Gastroesophageal sphincter (tissue), 4 donors: ENCODE measurements at regions not wholly inside any gene's neighbourhood (a gene's known extent, or its start where the extent isn't known, plus 50 kb on each side); places are given as distances from the start of the nearest gene placed in this dataset.

Experiments
- ATAC-seq: fragments of 150-250 bp; one replicate; pipeline ENCODE4 v1.9.1; 2016; ENCODE audit warnings: mild to moderate bottlenecking, moderate library complexity
- H3K27ac ChIP-seq, 4 donors: fragments of 200-600 bp; sonication (generic) in 3 of 4; 1 replicate in 3 of 4; 2 replicates in 1 of 4; pipeline ENCODE4 v1.5.1; 2016 to 2019
- H3K27me3 ChIP-seq: fragments of 200-600 bp; sonication (generic); one replicate; pipeline ENCODE4 v1.5.1; 2019
- H3K36me3 ChIP-seq, 2 donors: fragments of 200-600 bp; sonication (generic); one replicate each; pipeline ENCODE4 v1.5.1; 2019; ENCODE audit warnings: control low read depth in 1 of 2
- H3K4me1 ChIP-seq, 3 donors: fragments of 200-600 bp; sonication (generic); 1 replicate in 2 of 3; 2 replicates in 1 of 3; pipeline ENCODE4 v1.5.1; 2016 to 2019; ENCODE audit warnings: control low read depth in 2 of 3
- H3K4me3 ChIP-seq, 2 donors: fragments of 200-600 bp; sonication (generic); one replicate each; pipeline ENCODE4 v1.5.1; 2019; ENCODE audit warnings: mild to moderate bottlenecking in 1 of 2, moderate library complexity in 1 of 2
- H3K9me3 ChIP-seq, 3 donors: fragments of 200-600 bp; sonication (generic); one replicate each; pipeline ENCODE4 v1.5.1; 2017 to 2019; ENCODE audit warnings: control low read depth in 2 of 3
- CTCF ChIP-seq, 4 experiments: fragments of 200-600 bp in 2 of 4; fragments of 450-650 bp in 2 of 4; sonication (generic) in 1 of 4; IDR thresholded peaks; one replicate each; pipeline ENCODE4 v1.5.1; 2017 to 2019; ENCODE audit warnings: antibody characterized with exemption in 4 of 4, mild to moderate bottlenecking in 2 of 4, moderate library complexity in 2 of 4
- EP300 ChIP-seq: sonication (generic); formaldehyde crosslinking; IDR thresholded peaks from one replicate; pipeline ENCODE4 v1.6.1; 2017; ENCODE audit warnings: antibody characterized with exemption, mild to moderate bottlenecking
- POLR2A ChIP-seq, 2 donors: fragments of 450-650 bp; IDR thresholded peaks; one replicate each; pipeline ENCODE4 v1.6.1; 2017; ENCODE audit warnings: antibody characterized with exemption in 2 of 2, mild to moderate bottlenecking in 2 of 2, moderate library complexity in 1 of 2
- POLR2AphosphoS5 ChIP-seq: sonication (generic); formaldehyde crosslinking; IDR thresholded peaks from one replicate; pipeline ENCODE4 v1.6.1; 2017; ENCODE audit warnings: antibody characterized with exemption
- WGBS, 2 donors: methylation state at CpG; one replicate each; pipeline ENCODE4 v1.1.5; 2018; ENCODE audit warnings: low coverage in 1 of 2; 5-methylcytosine and 5-hydroxymethylcytosine counted together

DNA sequence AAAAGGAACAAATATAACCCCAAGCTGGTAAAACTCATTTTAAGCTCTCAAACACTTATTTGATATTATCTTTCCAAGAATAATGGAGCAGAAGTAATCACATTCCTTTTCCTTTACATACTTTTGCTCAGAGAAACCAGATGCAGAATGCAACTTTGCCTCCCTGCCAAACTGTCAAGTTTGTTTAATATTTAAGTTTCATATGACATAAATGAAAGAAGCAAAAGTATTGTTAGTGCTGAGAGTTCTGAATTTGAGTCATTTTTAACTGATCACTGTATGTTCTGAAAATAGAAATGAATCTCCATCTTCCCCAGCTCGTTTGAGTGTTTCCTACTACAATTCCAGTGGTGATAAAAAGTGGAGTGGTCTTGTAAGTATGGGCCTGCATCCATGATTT lies 423.4 kb downstream of the PID1 start:
- no peaks in the 10 kb centered on the region for H3K36me3 ChIP-seq
- H3K27ac ChIP-seq = no peak overlapping the region
- 6 to 10% methylated on average over 1 of the region's 1 CpG for WGBS, 2 donors
- H3K4me1 ChIP-seq = no peaks in the 10 kb centered on the region
- H3K9me3 ChIP-seq = no peaks in the 10 kb centered on the region
- no peaks in the 10 kb centered on the region for H3K27me3 ChIP-seq
- ATAC-seq = no peak
- TF ChIP-seq EP300 (no peak), POLR2AphosphoS5 (no peak), CTCF (IDR thresholded peaks at IDR 0.05) (no peak), POLR2A (IDR thresholded peaks at IDR 0.05) (no peak)
- H3K4me3 ChIP-seq = no peak overlapping the region

DNA sequence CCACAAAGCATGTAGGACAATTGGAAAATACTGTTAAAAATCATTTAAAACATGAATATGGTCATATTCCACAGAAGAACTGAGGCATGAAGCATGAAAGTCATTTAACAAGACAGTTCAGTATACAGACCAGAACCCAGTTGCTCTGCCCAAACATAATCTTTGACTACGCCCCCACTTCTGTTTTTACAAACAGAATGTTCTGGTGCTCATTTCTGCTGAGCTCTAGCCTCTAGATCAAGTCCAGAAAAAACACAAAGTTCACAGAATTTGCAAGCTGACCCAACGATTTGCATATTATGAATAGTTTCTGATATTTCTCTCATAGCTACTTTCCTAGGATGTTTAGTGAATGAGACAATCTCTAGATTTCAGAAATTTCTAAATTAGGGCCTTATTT lies 424.9 kb downstream of the PID1 start:
- WGBS, 2 donors = 37 to 63% methylated on average over 2 of the region's 2 CpGs
- Histone ChIP-seq H3K9me3 (no peaks in the 10 kb centered on the region), H3K4me3 (no peak overlapping the region), H3K36me3 (no peaks in the 10 kb centered on the region), H3K27ac (no peak overlapping the region), H3K27me3 (no peaks in the 10 kb centered on the region), H3K4me1 (no peaks in the 10 kb centered on the region)
- no peak for TF ChIP-seq POLR2A (IDR thresholded peaks at IDR 0.05)
- TF ChIP-seq POLR2AphosphoS5 = no peak
- no peak for TF ChIP-seq EP300
- no peak for TF ChIP-seq CTCF (IDR thresholded peaks at IDR 0.05)
- ATAC-seq = no peak

DNA sequence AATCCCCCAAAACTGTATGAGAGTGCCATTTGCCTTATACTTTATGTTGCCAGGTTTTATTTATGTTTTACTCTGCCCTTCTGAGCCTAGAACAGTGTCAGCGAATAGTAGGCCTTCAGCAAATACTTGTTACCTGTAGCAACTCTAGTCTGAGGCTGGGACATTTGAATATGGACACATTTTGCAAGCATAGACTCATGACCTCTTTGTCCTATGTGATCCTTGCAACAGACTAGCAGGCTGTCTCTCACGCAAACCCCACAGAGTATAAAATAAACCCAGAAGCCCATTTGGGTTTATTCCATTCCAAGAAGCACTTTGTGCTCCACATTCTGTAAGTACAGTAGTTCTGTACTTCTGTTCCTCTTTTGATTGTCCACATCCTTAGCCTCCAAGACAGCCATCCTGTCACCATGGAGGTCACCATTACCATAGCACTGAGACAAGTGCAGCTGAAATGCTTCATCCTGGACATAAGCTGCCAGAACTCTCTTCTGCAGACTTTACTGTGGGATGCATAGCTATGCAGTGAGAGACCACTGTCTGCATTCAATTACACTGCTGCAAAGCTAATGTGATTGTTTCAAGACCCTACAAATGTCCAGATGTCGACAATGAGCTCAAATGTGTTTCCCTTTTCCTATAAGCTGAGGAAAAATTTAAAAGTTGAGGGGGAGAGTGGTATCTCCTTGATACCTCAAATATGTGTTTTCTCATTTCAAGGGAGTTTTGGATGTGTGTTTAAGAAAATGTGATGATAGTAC lies 425.7 kb downstream of the PID1 start:
- Histone ChIP-seq H3K36me3 (no peaks in the 10 kb centered on the region), H3K27ac (no peak overlapping the region), H3K9me3 (no peaks in the 10 kb centered on the region), H3K4me3 (no peak overlapping the region), H3K27me3 (no peaks in the 10 kb centered on the region), H3K4me1 (no peaks in the 10 kb centered on the region)
- 79 to 83% methylated on average over 3 of the region's 3 CpGs for WGBS, 2 donors
- ATAC-seq = no peak
- TF ChIP-seq CTCF (IDR thresholded peaks at IDR 0.05) (no peak), POLR2A (IDR thresholded peaks at IDR 0.05) (no peak), EP300 (no peak), POLR2AphosphoS5 (no peak)

GRCh38 chr2:228841877-228842276 lies 429.2 kb downstream of the PID1 start:
- WGBS, 2 donors = 56 to 58% methylated on average over 2 to 3 of the region's 3 CpGs
- H3K27me3 ChIP-seq = no peaks in the 10 kb centered on the region
- no peaks in the 10 kb centered on the region for H3K9me3 ChIP-seq
- peak; percentile 29 for ATAC-seq
- no peak overlapping the region for H3K4me3 ChIP-seq
- TF ChIP-seq CTCF (IDR thresholded peaks at IDR 0.05) = no peak
- no peak for TF ChIP-seq EP300
- no peak for TF ChIP-seq POLR2AphosphoS5
- TF ChIP-seq POLR2A (IDR thresholded peaks at IDR 0.05) = no peak
- H3K4me1 ChIP-seq = no peaks in the 10 kb centered on the region
- H3K36me3 ChIP-seq = no peaks in the 10 kb centered on the region
- H3K27ac ChIP-seq = peak overlapping the region in 1 of 4 donors; percentile 6

- TF ChIP-seq CTCF (IDR thresholded peaks at IDR 0.05) = no peak
- TF ChIP-seq POLR2AphosphoS5 = no peak
- TF ChIP-seq POLR2A (IDR thresholded peaks at IDR 0.05) = no peak
- TF ChIP-seq EP300 = no peak
- no peaks in the 10 kb centered on the region for H3K4me1 ChIP-seq
- WGBS, 2 donors = 56 to 71% methylated on average over 5 of the region's 5 CpGs
- H3K4me3 ChIP-seq = no peak overlapping the region
- H3K9me3 ChIP-seq = no peaks in the 10 kb centered on the region
- peak overlapping the region in 3 of 4 donors; percentile 1 to 32 (median 6) for H3K27ac ChIP-seq
- no peaks in the 10 kb centered on the region for H3K36me3 ChIP-seq
- peak; percentile 6 for ATAC-seq
- no peaks in the 10 kb centered on the region for H3K27me3 ChIP-seq
Observed at GRCh38 chr2:228841475-228841874, 429.6 kb downstream of the PID1 start.
